Activated B cell treated with CpG ODN at 0.5 μM for 24 hours (primary cell): ENCODE measurements at regions not wholly inside any gene's neighbourhood (a gene's known extent, or its start where the extent isn't known, plus 50 kb on each side); places are given as distances from the start of the nearest gene placed in this dataset.
"Not testable (repeated sequence)": the region's sequence is repeated elsewhere in the genome, so short reads cannot be mapped to it uniquely, and the experiment has no call there.

ENCODE experiments used
- ATAC-seq: fragments of 200-7000 bp; cut with Tn5 transposase; one replicate; pipeline ENCODE4 v1.10.0; 2021; ENCODE audit warnings: low read depth, mild to moderate bottlenecking, moderate library complexity
- CTCF ChIA-PET: fragments of 350-600 bp; sonication (Branson Sonifier 250); formaldehyde crosslinking; loops from one replicate; lab custom pipeline; 2021; ENCODE audit warnings: antibody characterized with exemption; lab: Charles Lee
- POLR2A ChIA-PET: fragments of 350-600 bp; sonication (Branson Sonifier 250); formaldehyde crosslinking; loops from one replicate; lab custom pipeline; 2021; ENCODE audit warnings: antibody characterized with exemption; lab: Charles Lee
- DNase-seq: peaks from one replicate; pipeline ENCODE4 v3.0.0; 2022
- H3K27ac Mint-ChIP-seq: one replicate; pipeline ENCODE4 v1.8.0; 2020; ENCODE audit warnings: mixed read lengths
- H3K27me3 Mint-ChIP-seq: one replicate; pipeline ENCODE4 v1.8.0; 2021; ENCODE audit warnings: mixed read lengths
- H3K36me3 Mint-ChIP-seq: one replicate; pipeline ENCODE4 v1.8.0; 2021; ENCODE audit warnings: low read depth, mixed read lengths
- H3K4me1 Mint-ChIP-seq: one replicate; pipeline ENCODE4 v1.8.0; 2021; ENCODE audit warnings: mixed read lengths
- H3K4me3 Mint-ChIP-seq: one replicate; pipeline ENCODE4 v1.8.0; 2020; ENCODE audit warnings: mild to moderate bottlenecking, mixed read lengths
- H3K9me3 Mint-ChIP-seq: one replicate; pipeline ENCODE4 v1.8.0; 2020; ENCODE audit warnings: mixed read lengths
- CTCF ChIP-seq: fragments of 200-600 bp; IDR thresholded peaks from one replicate; pipeline ENCODE4 v1.8.0; 2022; ENCODE audit warnings: antibody characterized with exemption, mild to moderate bottlenecking
- intact Hi-C: fragments of 100-400 bp; cut with micrococcal nuclease; formaldehyde crosslinking; loops from one replicate; pipeline ENCODE4 v1.15.1; 2024

GRCh38 chr6:156683821-156684220 is 93.4 kb upstream of the ARID1B start:
- no peak overlapping the region for H3K27ac Mint-ChIP-seq
- POLR2A ChIA-PET, result interaction anchor here (1.0 to 8.7 kb wide), 3 partner anchors 95 to 337 kb away, joined by 4 to 155 read pairs (median 5); partner anchors contain the start of gene ARID1B
- DNase-seq (no peak), ATAC-seq (no peak)
- no peak overlapping the region for H3K4me3 Mint-ChIP-seq
- H3K4me1 Mint-ChIP-seq, result peaks cover 28% of the 10 kb centered on the region
- TF ChIP-seq CTCF, result no peak
- intact Hi-C loops, result loop anchor here (5.0 to 10.0 kb wide), 2 partner anchors 289 to 1367 kb away; no protein-coding TSS in a partner anchor
- no peaks in the 10 kb centered on the region for H3K27me3 Mint-ChIP-seq
- peaks cover 8% of the 10 kb centered on the region for H3K36me3 Mint-ChIP-seq
- peaks cover 4% of the 10 kb centered on the region for H3K9me3 Mint-ChIP-seq
- CTCF ChIA-PET, result interaction anchor here (1.3 kb wide), 1 partner anchor 118 kb away, joined by 4 read pairs; no protein-coding TSS in a partner anchor

GRCh38 chr6:156676721-156677120 is 100.5 kb upstream of the ARID1B start:
- intact Hi-C loops, result no loop called here

GRCh38 chr6:156674197-156674596 is 103.0 kb upstream of the ARID1B start:
- H3K4me1 Mint-ChIP-seq, result peaks cover 27% of the 10 kb centered on the region
- intact Hi-C loops, result no loop called here
- DNase-seq, result no peak
- no peaks in the 10 kb centered on the region for H3K27me3 Mint-ChIP-seq
- TF ChIP-seq CTCF, result no peak
- H3K36me3 Mint-ChIP-seq, result peaks cover 4% of the 10 kb centered on the region
- peak overlapping the region; percentile 8 for H3K4me3 Mint-ChIP-seq
- peaks cover 17% of the 10 kb centered on the region for H3K9me3 Mint-ChIP-seq
- ChIA-PET POLR2A (interaction anchor here (0.9 kb wide), 1 partner anchor 12 kb away, joined by 4 read pairs; no protein-coding TSS in a partner anchor), CTCF (no interaction called here)
- H3K27ac Mint-ChIP-seq, result peak overlapping the region; percentile 54
- ATAC-seq, result no peak

More at GRCh38 chr6:156676721-156677120, 100.5 kb upstream of the ARID1B start:
- ChIA-PET CTCF (no interaction called here), POLR2A (no interaction called here)
- no peaks in the 10 kb centered on the region for H3K27me3 Mint-ChIP-seq
- no peak for TF ChIP-seq CTCF
- no peak overlapping the region for H3K27ac Mint-ChIP-seq
- no peak overlapping the region for H3K4me3 Mint-ChIP-seq
- peaks cover 4% of the 10 kb centered on the region for H3K36me3 Mint-ChIP-seq
- ATAC-seq (no peak), DNase-seq (no peak)
- peaks cover 21% of the 10 kb centered on the region for H3K9me3 Mint-ChIP-seq
- H3K4me1 Mint-ChIP-seq, result peaks cover 27% of the 10 kb centered on the region

- H3K36me3 Mint-ChIP-seq, H3K27ac Mint-ChIP-seq, POLR2A ChIA-PET, DNase-seq, H3K4me3 Mint-ChIP-seq, CTCF ChIA-PET, ATAC-seq, intact Hi-C loops, H3K27me3 Mint-ChIP-seq: not testable (repeated sequence)
- peaks cover 12% of the 10 kb centered on the region for H3K9me3 Mint-ChIP-seq
- peaks cover 23% of the 10 kb centered on the region for H3K4me1 Mint-ChIP-seq
Observed at GRCh38 chr6:156670097-156670496, 107.1 kb upstream of the ARID1B start.

GRCh38 chr6:156662025-156662445 is 115.1 kb upstream of the ARID1B start:
- ChIA-PET CTCF (no interaction called here), POLR2A (interaction anchor here (0.8 kb wide), 1 partner anchor 24 kb away, joined by 3 read pairs; no protein-coding TSS in a partner anchor)
- no peaks in the 10 kb centered on the region for H3K9me3 Mint-ChIP-seq
- no peaks in the 10 kb centered on the region for H3K27me3 Mint-ChIP-seq
- DNase-seq (no peak), ATAC-seq (no peak)
- intact Hi-C loops, result no loop called here
- H3K36me3 Mint-ChIP-seq, result no peaks in the 10 kb centered on the region
- TF ChIP-seq CTCF, result no peak
- H3K27ac Mint-ChIP-seq, result no peak overlapping the region
- H3K4me1 Mint-ChIP-seq, result peaks cover 13% of the 10 kb centered on the region
- no peak overlapping the region for H3K4me3 Mint-ChIP-seq
